ENCODE measurements at regions not wholly inside any gene's neighbourhood (a gene's known extent, or its start where the extent isn't known, plus 50 kb on each side); places are given as distances from the start of the nearest gene placed in this dataset.

DNA sequence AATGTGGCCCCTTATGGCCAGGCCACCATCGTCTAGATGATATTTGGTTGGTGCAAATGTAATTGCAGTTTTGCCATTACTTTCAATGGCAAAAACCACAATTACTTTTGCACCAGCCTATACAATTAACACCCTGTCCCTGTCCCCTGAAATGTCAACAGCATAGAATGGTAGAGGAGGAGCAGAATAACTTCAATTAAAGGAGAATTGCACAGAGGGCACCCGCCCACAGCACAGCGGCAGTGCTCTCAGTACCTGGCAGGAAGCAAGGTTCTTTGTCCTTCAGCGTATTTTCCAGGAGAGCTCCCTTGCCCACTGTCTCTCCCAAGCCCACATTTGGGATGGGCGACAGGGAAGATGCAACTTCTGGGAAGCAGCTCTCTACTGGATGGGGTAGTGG, 115.3 kb downstream of the TRIM29 start:
- Mint-ChIP-seq H3K27ac (no peak overlapping the region), H3K36me3 (ENCODE audit: low read depth) (no peaks in the 10 kb centered on the region), H3K27me3 (ENCODE audit: insufficient read depth, low read depth, poor library complexity) (peaks cover 6% of the 10 kb centered on the region), H3K4me1 (peaks cover 27% of the 10 kb centered on the region), H3K9me3 (0 out of 3 replicates have a peak, but pooled peaks cover 2% of the 10 kb centered on the region), H3K4me3 (no peak overlapping the region)
- Histone ChIP-seq H2AFZ (peak overlapping the region; percentile 88), H4K20me1 (replicated peaks; ENCODE audit: insufficient read depth) (no peaks in the 10 kb centered on the region), H3K4me1 (ENCODE audit: insufficient read depth) (peaks cover 15% of the 10 kb centered on the region), H3F3A (replicated peaks; ENCODE audit: low read depth) (no peaks in the 10 kb centered on the region), H3K27me3 (ENCODE audit: insufficient read depth) (no peaks in the 10 kb centered on the region), H3K79me2 (replicated peaks; ENCODE audit: insufficient read depth) (no peaks in the 10 kb centered on the region), H3K36me3 (ENCODE audit: insufficient read depth) (no peaks in the 10 kb centered on the region), H3K27ac (ENCODE audit: low read depth) (no peak overlapping the region), H3K4me2 (peak overlapping the region; percentile 23; the same call in 1 of the 2 replicates), H3K9me2 (ENCODE audit: insufficient read depth) (0 out of 2 replicates have a peak, but pooled peaks cover 5% of the 10 kb centered on the region), H3K4me3 (no peak overlapping the region)
- TF ChIP-seq, protein P1, sequence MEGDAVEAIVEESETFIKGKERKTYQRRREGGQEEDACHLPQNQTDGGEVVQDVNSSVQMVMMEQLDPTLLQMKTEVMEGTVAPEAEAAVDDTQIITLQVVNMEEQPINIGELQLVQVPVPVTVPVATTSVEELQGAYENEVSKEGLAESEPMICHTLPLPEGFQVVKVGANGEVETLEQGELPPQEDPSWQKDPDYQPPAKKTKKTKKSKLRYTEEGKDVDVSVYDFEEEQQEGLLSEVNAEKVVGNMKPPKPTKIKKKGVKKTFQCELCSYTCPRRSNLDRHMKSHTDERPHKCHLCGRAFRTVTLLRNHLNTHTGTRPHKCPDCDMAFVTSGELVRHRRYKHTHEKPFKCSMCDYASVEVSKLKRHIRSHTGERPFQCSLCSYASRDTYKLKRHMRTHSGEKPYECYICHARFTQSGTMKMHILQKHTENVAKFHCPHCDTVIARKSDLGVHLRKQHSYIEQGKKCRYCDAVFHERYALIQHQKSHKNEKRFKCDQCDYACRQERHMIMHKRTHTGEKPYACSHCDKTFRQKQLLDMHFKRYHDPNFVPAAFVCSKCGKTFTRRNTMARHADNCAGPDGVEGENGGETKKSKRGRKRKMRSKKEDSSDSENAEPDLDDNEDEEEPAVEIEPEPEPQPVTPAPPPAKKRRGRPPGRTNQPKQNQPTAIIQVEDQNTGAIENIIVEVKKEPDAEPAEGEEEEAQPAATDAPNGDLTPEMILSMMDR (conservative IDR thresholded peaks at IDR 0.05; ENCODE audit: low read depth in 2 of 2): no peak
- TF ChIP-seq EZH2phosphoT487 (IDR thresholded peaks at IDR 0.05; ENCODE audit: unreplicated experiment) (no peak), REST (IDR thresholded peaks at IDR 0.05; ENCODE audit: unreplicated experiment) (no peak), EZH2 (IDR thresholded peaks at IDR 0.05; ENCODE audit: low read depth, unreplicated experiment) (no peak)
- no peak for DNase-seq (ENCODE audit: low spot score)
- no peak for ATAC-seq

DNA sequence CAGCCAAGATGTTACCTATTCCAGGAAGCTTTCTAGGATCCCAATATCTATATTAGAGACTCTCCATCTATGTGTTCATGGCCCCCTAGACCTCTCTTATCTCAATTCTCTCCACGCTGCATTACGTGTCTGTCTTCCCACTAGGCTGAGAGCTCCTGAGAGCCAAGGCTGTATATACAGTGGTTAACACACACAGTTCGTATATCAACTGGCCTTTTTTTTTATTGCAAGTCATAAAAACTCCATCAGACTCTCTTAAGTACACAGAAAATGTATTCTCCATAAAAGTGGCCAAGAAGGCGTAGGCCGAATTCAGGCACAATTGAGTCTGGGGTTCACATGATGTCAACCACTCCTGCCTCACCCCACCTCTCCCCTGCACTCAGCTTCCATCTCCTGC, 115.9 kb downstream of the TRIM29 start:
- Histone ChIP-seq H3K36me3 (ENCODE audit: insufficient read depth) (no peaks in the 10 kb centered on the region), H3F3A (replicated peaks; ENCODE audit: low read depth) (no peaks in the 10 kb centered on the region), H3K27ac (ENCODE audit: low read depth) (no peak overlapping the region), H3K9me2 (ENCODE audit: insufficient read depth) (0 out of 2 replicates have a peak, but pooled peaks cover 5% of the 10 kb centered on the region), H3K27me3 (ENCODE audit: insufficient read depth) (no peaks in the 10 kb centered on the region), H3K4me3 (no peak overlapping the region), H3K79me2 (replicated peaks; ENCODE audit: insufficient read depth) (no peaks in the 10 kb centered on the region), H3K4me1 (ENCODE audit: insufficient read depth) (peaks cover 19% of the 10 kb centered on the region), H3K4me2 (no peak overlapping the region), H2AFZ (no peak overlapping the region), H4K20me1 (replicated peaks; ENCODE audit: insufficient read depth) (no peaks in the 10 kb centered on the region)
- no peak overlapping the region for H3K4me3 Mint-ChIP-seq
- H3K27ac Mint-ChIP-seq: no peak overlapping the region
- DNase-seq (ENCODE audit: low spot score) (no peak), ATAC-seq (no peak)
- H3K27me3 Mint-ChIP-seq (ENCODE audit: insufficient read depth, low read depth, poor library complexity): peaks cover 5% of the 10 kb centered on the region
- peaks cover 33% of the 10 kb centered on the region for H3K4me1 Mint-ChIP-seq
- no peaks in the 10 kb centered on the region for H3K36me3 Mint-ChIP-seq (ENCODE audit: low read depth)
- H3K9me3 Mint-ChIP-seq: 0 out of 3 replicates have a peak, but pooled peaks cover 2% of the 10 kb centered on the region
- TF ChIP-seq, protein P2, sequence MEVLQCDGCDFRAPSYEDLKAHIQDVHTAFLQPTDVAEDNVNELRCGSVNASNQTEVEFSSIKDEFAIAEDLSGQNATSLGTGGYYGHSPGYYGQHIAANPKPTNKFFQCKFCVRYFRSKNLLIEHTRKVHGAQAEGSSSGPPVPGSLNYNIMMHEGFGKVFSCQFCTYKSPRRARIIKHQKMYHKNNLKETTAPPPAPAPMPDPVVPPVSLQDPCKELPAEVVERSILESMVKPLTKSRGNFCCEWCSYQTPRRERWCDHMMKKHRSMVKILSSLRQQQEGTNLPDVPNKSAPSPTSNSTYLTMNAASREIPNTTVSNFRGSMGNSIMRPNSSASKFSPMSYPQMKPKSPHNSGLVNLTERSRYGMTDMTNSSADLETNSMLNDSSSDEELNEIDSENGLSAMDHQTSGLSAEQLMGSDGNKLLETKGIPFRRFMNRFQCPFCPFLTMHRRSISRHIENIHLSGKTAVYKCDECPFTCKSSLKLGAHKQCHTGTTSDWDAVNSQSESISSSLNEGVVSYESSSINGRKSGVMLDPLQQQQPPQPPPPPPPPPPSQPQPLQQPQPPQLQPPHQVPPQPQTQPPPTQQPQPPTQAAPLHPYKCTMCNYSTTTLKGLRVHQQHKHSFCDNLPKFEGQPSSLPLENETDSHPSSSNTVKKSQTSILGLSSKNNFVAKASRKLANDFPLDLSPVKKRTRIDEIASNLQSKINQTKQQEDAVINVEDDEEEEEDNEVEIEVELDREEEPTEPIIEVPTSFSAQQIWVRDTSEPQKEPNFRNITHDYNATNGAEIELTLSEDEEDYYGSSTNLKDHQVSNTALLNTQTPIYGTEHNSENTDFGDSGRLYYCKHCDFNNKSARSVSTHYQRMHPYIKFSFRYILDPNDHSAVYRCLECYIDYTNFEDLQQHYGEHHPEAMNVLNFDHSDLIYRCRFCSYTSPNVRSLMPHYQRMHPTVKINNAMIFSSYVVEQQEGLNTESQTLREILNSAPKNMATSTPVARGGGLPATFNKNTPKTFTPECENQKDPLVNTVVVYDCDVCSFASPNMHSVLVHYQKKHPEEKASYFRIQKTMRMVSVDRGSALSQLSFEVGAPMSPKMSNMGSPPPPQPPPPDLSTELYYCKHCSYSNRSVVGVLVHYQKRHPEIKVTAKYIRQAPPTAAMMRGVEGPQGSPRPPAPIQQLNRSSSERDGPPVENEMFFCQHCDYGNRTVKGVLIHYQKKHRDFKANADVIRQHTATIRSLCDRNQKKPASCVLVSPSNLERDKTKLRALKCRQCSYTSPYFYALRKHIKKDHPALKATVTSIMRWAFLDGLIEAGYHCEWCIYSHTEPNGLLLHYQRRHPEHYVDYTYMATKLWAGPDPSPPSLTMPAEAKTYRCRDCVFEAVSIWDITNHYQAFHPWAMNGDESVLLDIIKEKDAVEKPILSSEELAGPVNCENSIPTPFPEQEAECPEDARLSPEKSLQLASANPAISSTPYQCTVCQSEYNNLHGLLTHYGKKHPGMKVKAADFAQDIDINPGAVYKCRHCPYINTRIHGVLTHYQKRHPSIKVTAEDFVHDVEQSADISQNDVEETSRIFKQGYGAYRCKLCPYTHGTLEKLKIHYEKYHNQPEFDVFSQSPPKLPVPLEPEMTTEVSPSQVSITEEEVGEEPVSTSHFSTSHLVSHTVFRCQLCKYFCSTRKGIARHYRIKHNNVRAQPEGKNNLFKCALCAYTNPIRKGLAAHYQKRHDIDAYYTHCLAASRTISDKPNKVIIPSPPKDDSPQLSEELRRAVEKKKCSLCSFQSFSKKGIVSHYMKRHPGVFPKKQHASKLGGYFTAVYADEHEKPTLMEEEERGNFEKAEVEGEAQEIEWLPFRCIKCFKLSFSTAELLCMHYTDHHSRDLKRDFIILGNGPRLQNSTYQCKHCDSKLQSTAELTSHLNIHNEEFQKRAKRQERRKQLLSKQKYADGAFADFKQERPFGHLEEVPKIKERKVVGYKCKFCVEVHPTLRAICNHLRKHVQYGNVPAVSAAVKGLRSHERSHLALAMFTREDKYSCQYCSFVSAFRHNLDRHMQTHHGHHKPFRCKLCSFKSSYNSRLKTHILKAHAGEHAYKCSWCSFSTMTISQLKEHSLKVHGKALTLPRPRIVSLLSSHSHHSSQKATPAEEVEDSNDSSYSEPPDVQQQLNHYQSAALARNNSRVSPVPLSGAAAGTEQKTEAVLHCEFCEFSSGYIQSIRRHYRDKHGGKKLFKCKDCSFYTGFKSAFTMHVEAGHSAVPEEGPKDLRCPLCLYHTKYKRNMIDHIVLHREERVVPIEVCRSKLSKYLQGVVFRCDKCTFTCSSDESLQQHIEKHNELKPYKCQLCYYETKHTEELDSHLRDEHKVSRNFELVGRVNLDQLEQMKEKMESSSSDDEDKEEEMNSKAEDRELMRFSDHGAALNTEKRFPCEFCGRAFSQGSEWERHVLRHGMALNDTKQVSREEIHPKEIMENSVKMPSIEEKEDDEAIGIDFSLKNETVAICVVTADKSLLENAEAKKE (CRISPR knock-in tag; IDR thresholded peaks at IDR 0.05): no peak
- TF ChIP-seq ZNF114 (CRISPR knock-in tag; IDR thresholded peaks at IDR 0.05) (no peak), EZH2 (IDR thresholded peaks at IDR 0.05; ENCODE audit: low read depth, unreplicated experiment) (no peak), STAT1 (IDR thresholded peaks at IDR 0.05; ENCODE audit: unreplicated experiment) (no peak), POLR2AphosphoS5 (IDR thresholded peaks at IDR 0.05; ENCODE audit: low read depth) (no peak), NANOG (IDR thresholded peaks at IDR 0.05; ENCODE audit: borderline replicate concordance) (no peak), CREB1 (CRISPR knock-in tag; IDR thresholded peaks at IDR 0.05; ENCODE audit: low read depth) (no peak), JUNB (IDR thresholded peaks at IDR 0.05; ENCODE audit: unreplicated experiment) (no peak), EZH2phosphoT487 (IDR thresholded peaks at IDR 0.05; ENCODE audit: unreplicated experiment) (no peak)
